ENCODE measurements at regions not wholly inside any gene's neighbourhood (a gene's known extent, or its start where the extent isn't known, plus 50 kb on each side); places are given as distances from the start of the nearest gene placed in this dataset.

GRCh38 chr1:121566346-121566745 is 381.6 kb downstream of the SRGAP2C start:
- DNase-seq (ENCODE audit: low spot score): no peak
- H3K4me1 Mint-ChIP-seq: peaks cover 14% of the 10 kb centered on the region
- POLR2A ChIA-PET: no interaction called here

More at GRCh38 chr1:121566346-121566745, 381.6 kb downstream of the SRGAP2C start:
- no peak for ATAC-seq
- no peak for TF ChIP-seq SMAD3 (CRISPR knock-in tag; IDR thresholded peaks at IDR 0.05; ENCODE audit: borderline replicate concordance)
- TF ChIP-seq SP1 (CRISPR knock-in tag; conservative IDR thresholded peaks at IDR 0.05): no peak
- no peak for TF ChIP-seq CREM (CRISPR knock-in tag; IDR thresholded peaks at IDR 0.05)
- no peak for TF ChIP-seq ZNF671 (CRISPR knock-in tag; IDR thresholded peaks at IDR 0.05)
- TF ChIP-seq NFATC4 (CRISPR knock-in tag; IDR thresholded peaks at IDR 0.05): no peak
- TF ChIP-seq NFYB (CRISPR knock-in tag; conservative IDR thresholded peaks at IDR 0.05; ENCODE audit: low read depth): no peak
- TF ChIP-seq IRF2 (CRISPR knock-in tag; IDR thresholded peaks at IDR 0.05; ENCODE audit: borderline replicate concordance, low read depth): no peak
- TF ChIP-seq ZBTB21 (CRISPR knock-in tag; IDR thresholded peaks at IDR 0.05; ENCODE audit: borderline replicate concordance): no peak
- TF ChIP-seq, protein P1, sequence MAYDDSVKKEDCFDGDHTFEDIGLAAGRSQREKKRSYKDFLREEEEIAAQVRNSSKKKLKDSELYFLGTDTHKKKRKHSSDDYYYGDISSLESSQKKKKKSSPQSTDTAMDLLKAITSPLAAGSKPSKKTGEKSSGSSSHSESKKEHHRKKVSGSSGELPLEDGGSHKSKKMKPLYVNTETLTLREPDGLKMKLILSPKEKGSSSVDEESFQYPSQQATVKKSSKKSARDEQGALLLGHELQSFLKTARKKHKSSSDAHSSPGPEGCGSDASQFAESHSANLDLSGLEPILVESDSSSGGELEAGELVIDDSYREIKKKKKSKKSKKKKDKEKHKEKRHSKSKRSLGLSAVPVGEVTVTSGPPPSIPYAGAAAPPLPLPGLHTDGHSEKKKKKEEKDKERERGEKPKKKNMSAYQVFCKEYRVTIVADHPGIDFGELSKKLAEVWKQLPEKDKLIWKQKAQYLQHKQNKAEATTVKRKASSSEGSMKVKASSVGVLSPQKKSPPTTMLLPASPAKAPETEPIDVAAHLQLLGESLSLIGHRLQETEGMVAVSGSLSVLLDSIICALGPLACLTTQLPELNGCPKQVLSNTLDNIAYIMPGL (CRISPR knock-in tag; IDR thresholded peaks at IDR 0.05): no peak
- TF ChIP-seq, protein P2, sequence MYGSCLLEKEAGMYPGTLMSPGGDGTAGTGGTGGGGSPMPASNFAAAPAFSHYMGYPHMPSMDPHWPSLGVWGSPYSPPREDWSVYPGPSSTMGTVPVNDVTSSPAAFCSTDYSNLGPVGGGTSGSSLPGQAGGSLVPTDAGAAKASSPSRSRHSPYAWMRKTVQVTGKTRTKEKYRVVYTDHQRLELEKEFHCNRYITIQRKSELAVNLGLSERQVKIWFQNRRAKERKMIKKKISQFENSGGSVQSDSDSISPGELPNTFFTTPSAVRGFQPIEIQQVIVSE (CRISPR knock-in tag; IDR thresholded peaks at IDR 0.05; ENCODE audit: borderline replicate concordance): no peak
- TF ChIP-seq, protein P3, sequence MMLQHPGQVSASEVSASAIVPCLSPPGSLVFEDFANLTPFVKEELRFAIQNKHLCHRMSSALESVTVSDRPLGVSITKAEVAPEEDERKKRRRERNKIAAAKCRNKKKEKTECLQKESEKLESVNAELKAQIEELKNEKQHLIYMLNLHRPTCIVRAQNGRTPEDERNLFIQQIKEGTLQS (CRISPR knock-in tag; conservative IDR thresholded peaks at IDR 0.05): no peak
- TF ChIP-seq, protein P4, sequence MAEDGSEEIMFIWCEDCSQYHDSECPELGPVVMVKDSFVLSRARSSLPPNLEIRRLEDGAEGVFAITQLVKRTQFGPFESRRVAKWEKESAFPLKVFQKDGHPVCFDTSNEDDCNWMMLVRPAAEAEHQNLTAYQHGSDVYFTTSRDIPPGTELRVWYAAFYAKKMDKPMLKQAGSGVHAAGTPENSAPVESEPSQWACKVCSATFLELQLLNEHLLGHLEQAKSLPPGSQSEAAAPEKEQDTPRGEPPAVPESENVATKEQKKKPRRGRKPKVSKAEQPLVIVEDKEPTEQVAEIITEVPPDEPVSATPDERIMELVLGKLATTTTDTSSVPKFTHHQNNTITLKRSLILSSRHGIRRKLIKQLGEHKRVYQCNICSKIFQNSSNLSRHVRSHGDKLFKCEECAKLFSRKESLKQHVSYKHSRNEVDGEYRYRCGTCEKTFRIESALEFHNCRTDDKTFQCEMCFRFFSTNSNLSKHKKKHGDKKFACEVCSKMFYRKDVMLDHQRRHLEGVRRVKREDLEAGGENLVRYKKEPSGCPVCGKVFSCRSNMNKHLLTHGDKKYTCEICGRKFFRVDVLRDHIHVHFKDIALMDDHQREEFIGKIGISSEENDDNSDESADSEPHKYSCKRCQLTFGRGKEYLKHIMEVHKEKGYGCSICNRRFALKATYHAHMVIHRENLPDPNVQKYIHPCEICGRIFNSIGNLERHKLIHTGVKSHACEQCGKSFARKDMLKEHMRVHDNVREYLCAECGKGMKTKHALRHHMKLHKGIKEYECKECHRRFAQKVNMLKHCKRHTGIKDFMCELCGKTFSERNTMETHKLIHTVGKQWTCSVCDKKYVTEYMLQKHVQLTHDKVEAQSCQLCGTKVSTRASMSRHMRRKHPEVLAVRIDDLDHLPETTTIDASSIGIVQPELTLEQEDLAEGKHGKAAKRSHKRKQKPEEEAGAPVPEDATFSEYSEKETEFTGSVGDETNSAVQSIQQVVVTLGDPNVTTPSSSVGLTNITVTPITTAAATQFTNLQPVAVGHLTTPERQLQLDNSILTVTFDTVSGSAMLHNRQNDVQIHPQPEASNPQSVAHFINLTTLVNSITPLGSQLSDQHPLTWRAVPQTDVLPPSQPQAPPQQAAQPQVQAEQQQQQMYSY (CRISPR knock-in tag; IDR thresholded peaks at IDR 0.05): no peak
- TF ChIP-seq FOXP1 (CRISPR knock-in tag; IDR thresholded peaks at IDR 0.05; ENCODE audit: borderline replicate concordance): no peak
- TF ChIP-seq ZNF281 (CRISPR knock-in tag; IDR thresholded peaks at IDR 0.05): no peak
- no peak for TF ChIP-seq RORB (CRISPR knock-in tag; IDR thresholded peaks at IDR 0.05)
- no peak for TF ChIP-seq STAT6 (CRISPR knock-in tag; conservative IDR thresholded peaks at IDR 0.05; ENCODE audit: low read depth)
- no peak for TF ChIP-seq SMAD4 (CRISPR knock-in tag; IDR thresholded peaks at IDR 0.05)
- TF ChIP-seq ZNF317 (CRISPR knock-in tag; IDR thresholded peaks at IDR 0.05; ENCODE audit: borderline replicate concordance, low read depth): no peak
- Mint-ChIP-seq H3K4me3 (no peak overlapping the region), H3K9me3 (no peaks in the 10 kb centered on the region), H3K36me3 (no peaks in the 10 kb centered on the region), H3K27ac (no peak overlapping the region), H3K27me3 (ENCODE audit: low read depth) (no peaks in the 10 kb centered on the region)
- CTCF ChIA-PET: no interaction called here
